H1 (cell line): ENCODE measurements at regions not wholly inside any gene's neighbourhood (a gene's known extent, or its start where the extent isn't known, plus 50 kb on each side); places are given as distances from the start of the nearest gene placed in this dataset.

Experiments used
- CTCF ChIA-PET: fragments of 300-600 bp; sonication (Branson Sonifier 250); formaldehyde crosslinking; loops from one replicate; lab custom pipeline; 2021; ENCODE audit not compliant: partially characterized antibody; lab: Charles Lee
- POLR2A ChIA-PET: fragments of 300-600 bp; sonication (Branson Sonifier 250); formaldehyde crosslinking; loops from one replicate; lab custom pipeline; 2021; ENCODE audit warnings: inconsistent platforms; ENCODE audit not compliant: partially characterized antibody; lab: Charles Lee
- DNase-seq, 2 experiments: peaks; one replicate each; pipeline versions ENCODE4 v3.0.0 to v3.0.0-alpha.2; 2010 to 2022; ENCODE audit warnings: low spot score in 2 of 2, low read depth in 1 of 2, mixed read lengths in 1 of 2
- FAIRE-seq: peaks from 2 replicates; lab custom pipeline; 2011; peaks lifted over from hg19 to GRCh38; lab: Jason Lieb, UNC
- H2AFZ ChIP-seq: 2 replicates; pipeline ENCODE4 v1.8.1; 2012; ENCODE audit warnings: low read length, inconsistent platforms
- H2AK5ac ChIP-seq: 2 replicates; pipeline ENCODE4 v1.6.1; 2013; ENCODE audit warnings: low read depth, low read length
- H2BK120ac ChIP-seq: replicated peaks from 2 replicates; pipeline ENCODE3; 2013; ENCODE audit warnings: low read depth, low read length, inconsistent platforms
- H2BK12ac ChIP-seq: 2 replicates; pipeline ENCODE4 v1.6.1; 2013; ENCODE audit warnings: low read depth, low read length
- H2BK15ac ChIP-seq: 2 replicates; pipeline ENCODE4 v1.6.1; 2013; ENCODE audit warnings: low read length
- H2BK20ac ChIP-seq: 2 replicates; pipeline ENCODE4 v1.6.1; 2013; ENCODE audit warnings: low read length
- H2BK5ac ChIP-seq: 2 replicates; pipeline ENCODE4 v1.6.1; 2013; ENCODE audit warnings: low read depth, low read length
- H3K14ac ChIP-seq: 2 replicates; pipeline ENCODE4 v1.6.1; 2013; ENCODE audit warnings: inconsistent platforms; ENCODE audit not compliant: insufficient read length
- H3K18ac ChIP-seq: 2 replicates; pipeline ENCODE4 v1.6.1; 2013; ENCODE audit warnings: low read length; ENCODE audit errors: extremely low read depth
- H3K23ac ChIP-seq: 2 replicates; pipeline ENCODE4 v1.6.1; 2013; ENCODE audit warnings: inconsistent platforms; ENCODE audit not compliant: insufficient read length
- H3K23me2 ChIP-seq: 2 replicates; pipeline ENCODE4 v1.6.1; 2013; ENCODE audit warnings: low read depth, low read length
- H3K27ac ChIP-seq: 2 replicates; pipeline ENCODE4 v1.6.1; 2011; ENCODE audit warnings: low read depth, low read length, inconsistent platforms
- H3K27me3 ChIP-seq, 4 experiments: replicated peaks in 1 of 4; 1 replicate in 1 of 4; 2 replicates in 3 of 4; pipeline versions ENCODE4 v1.6.1 to v1.8.1; 2011 to 2013; ENCODE audit warnings: low read length in 3 of 4, mild to moderate bottlenecking in 3 of 4, inconsistent platforms in 2 of 4, mixed read lengths in 2 of 4, moderate library complexity in 1 of 4; ENCODE audit not compliant: control insufficient read depth in 3 of 4, insufficient read depth in 3 of 4; ENCODE audit errors: extremely low read depth in 1 of 4
- H3K36me3 ChIP-seq, 4 experiments: 2 replicates each; pipeline versions ENCODE4 v1.6.1 to v1.8.1; 2011 to 2013; ENCODE audit warnings: mild to moderate bottlenecking in 4 of 4, low read length in 3 of 4, moderate library complexity in 2 of 4, control low read depth in 1 of 4, inconsistent platforms in 1 of 4; ENCODE audit not compliant: insufficient read depth in 4 of 4, control insufficient read depth in 2 of 4
- H3K4ac ChIP-seq: replicated peaks from 2 replicates; pipeline ENCODE3; 2013; ENCODE audit warnings: low read length, low read depth, mixed read lengths, inconsistent platforms; ENCODE audit not compliant: insufficient read length
- H3K4me1 ChIP-seq, 4 experiments: replicated peaks in 1 of 4; 1 replicate in 1 of 4; 2 replicates in 3 of 4; pipeline versions ENCODE4 v1.6.1 to v1.8.1; 2011 to 2013; ENCODE audit warnings: low read length in 3 of 4, inconsistent platforms in 2 of 4, mixed read lengths in 1 of 4; ENCODE audit not compliant: insufficient read depth in 4 of 4, control insufficient read depth in 3 of 4
- H3K4me2 ChIP-seq, 2 experiments: 2 replicates each; pipeline versions ENCODE4 v1.6.1 to v1.8.1; 2011 to 2013; ENCODE audit warnings: low read depth in 2 of 2, low read length in 2 of 2, control low read depth in 1 of 2, inconsistent platforms in 1 of 2, mild to moderate bottlenecking in 1 of 2; ENCODE audit not compliant: insufficient read depth in 1 of 2
- H3K4me3 ChIP-seq, 4 experiments: fragments of 200-600, 300-600 bp in 1 of 4; sonication (generic), shearing (Covaris generic), sonication (Bioruptor Twin) in 1 of 4; 2 replicates each; pipeline versions ENCODE4 v1.5.1 to v1.8.1; 2011 to 2016; ENCODE audit warnings: low read length in 4 of 4, low read depth in 3 of 4, control low read depth in 2 of 4, inconsistent platforms in 2 of 4, mild to moderate bottlenecking in 2 of 4, mixed read lengths in 1 of 4, moderate library complexity in 1 of 4; ENCODE audit not compliant: insufficient read depth in 2 of 4; ENCODE audit errors: extremely low read depth in 1 of 4
- H3K56ac ChIP-seq: replicated peaks from 2 replicates; pipeline ENCODE3; 2013; ENCODE audit warnings: low read depth, mild to moderate bottlenecking, mixed read lengths, low read length, inconsistent platforms; ENCODE audit not compliant: insufficient read length
- H3K79me1 ChIP-seq: 2 replicates; pipeline ENCODE4 v1.6.1; 2013; ENCODE audit warnings: low read depth, low read length, control low read depth
- H3K79me2 ChIP-seq, 2 experiments: 2 replicates each; pipeline versions ENCODE4 v1.6.1 to v1.8.1; 2012 to 2013; ENCODE audit warnings: low read length in 2 of 2, mild to moderate bottlenecking in 2 of 2, inconsistent platforms in 1 of 2; ENCODE audit not compliant: insufficient read depth in 2 of 2, control insufficient read depth in 1 of 2
- H3K9ac ChIP-seq, 4 experiments: replicated peaks in 1 of 4; 1 replicate in 1 of 4; 2 replicates in 3 of 4; pipeline versions ENCODE4 v1.6.1 to v1.8.1; 2011 to 2013; ENCODE audit warnings: low read depth in 3 of 4, low read length in 3 of 4, control low read depth in 2 of 4, mild to moderate bottlenecking in 2 of 4, moderate library complexity in 2 of 4, inconsistent platforms in 1 of 4; ENCODE audit errors: extremely low read depth in 1 of 4
- H3K9me3 ChIP-seq, 2 experiments: 2 replicates each; pipeline versions ENCODE4 v1.6.1 to v1.8.1; 2012 to 2013; ENCODE audit warnings: mild to moderate bottlenecking in 2 of 2, moderate library complexity in 2 of 2, control low read depth in 1 of 2, inconsistent platforms in 1 of 2, low read depth in 1 of 2, low read length in 1 of 2, mixed read lengths in 1 of 2; ENCODE audit not compliant: insufficient read depth in 2 of 2
- H4K20me1 ChIP-seq, 2 experiments: replicated peaks in 1 of 2; 2 replicates each; pipeline versions ENCODE3 to v1.8.1; 2011 to 2013; ENCODE audit warnings: inconsistent platforms in 2 of 2, low read length in 2 of 2, mild to moderate bottlenecking in 1 of 2; ENCODE audit not compliant: insufficient read depth in 2 of 2, control insufficient read depth in 1 of 2
- H4K5ac ChIP-seq: 2 replicates; pipeline ENCODE4 v1.6.1; 2013; ENCODE audit warnings: low read length, low read depth, mixed read lengths, inconsistent platforms; ENCODE audit not compliant: insufficient read length
- H4K8ac ChIP-seq: 2 replicates; pipeline ENCODE4 v1.8.0; 2013; ENCODE audit warnings: mild to moderate bottlenecking, moderate library complexity, low read length, inconsistent platforms; ENCODE audit not compliant: insufficient read depth; ENCODE audit errors: extremely low read depth
- H4K91ac ChIP-seq: replicated peaks from 2 replicates; pipeline ENCODE3; 2013; ENCODE audit warnings: low read length, mixed read lengths, inconsistent platforms; ENCODE audit not compliant: insufficient read length
- JUN ChIP-seq: IDR thresholded peaks from 2 replicates; pipeline ENCODE4 v1.6.1; 2011; ENCODE audit warnings: low read depth, mild to moderate bottlenecking, improper control_type of control experiment, low read length
- WGBS, 2 experiments: shearing (Covaris generic) in 1 of 2; methylation state at CpG; one replicate each; pipeline versions ENCODE4 v1.1.6 to v1.1.7; 2013 to 2015; ENCODE audit warnings: low lambda C conversion rate in 2 of 2, mixed read lengths in 2 of 2, inconsistent platforms in 1 of 2, low coverage in 1 of 2, missing lambda C conversion rate in 1 of 2; ENCODE audit not compliant: insufficient replicate concordance in 2 of 2, insufficient coverage in 1 of 2, insufficient read length in 1 of 2; ENCODE audit errors: extremely low coverage in 1 of 2, missing lambda C conversion rate in 1 of 2; 5-methylcytosine and 5-hydroxymethylcytosine counted together
- TF ChIP-seq, protein P1 (sequence below): IDR thresholded peaks from 2 replicates; pipeline ENCODE4 v1.6.1; 2011; ENCODE audit warnings: low read length, improper control_type of control experiment

DNA sequence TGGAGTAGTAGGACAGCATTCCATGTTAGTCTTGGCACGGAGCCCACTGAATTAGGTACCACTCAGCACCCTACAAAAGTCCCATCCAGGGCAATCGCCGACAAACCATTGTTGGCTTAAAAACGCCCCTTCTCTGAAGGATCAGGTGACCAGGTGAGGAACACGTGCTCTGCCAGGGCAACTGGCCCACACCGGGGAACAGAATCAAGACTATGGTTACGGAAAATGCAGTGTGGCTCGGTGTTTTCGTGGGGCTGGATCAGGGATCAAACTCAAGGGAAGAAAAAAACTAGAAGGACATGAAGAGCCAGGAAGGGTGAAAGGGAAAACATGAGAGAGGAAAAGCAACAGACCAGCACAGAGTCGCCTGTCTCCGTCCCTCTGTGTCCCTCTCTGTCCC is 177.8 kb upstream of the ARID1B start:
- peak overlapping the region; percentile 30; the same call in 1 of the 2 replicates for H2AFZ ChIP-seq
- no peak overlapping the region for H3K4ac ChIP-seq
- H4K20me1 ChIP-seq, result no peaks in the 10 kb centered on the region
- H3K56ac ChIP-seq, result no peak overlapping the region
- H3K9me3 ChIP-seq, result peaks cover 2 to 7% of the 10 kb centered on the region in 2 experiments; a peak in 3 of 4 replicates
- H3K4me1 ChIP-seq, result peaks cover 0 to 3% (median 0%) of the 10 kb centered on the region in 4 experiments; a peak in 1 of 7 replicates
- POLR2A ChIA-PET, result no interaction called here
- H2AK5ac ChIP-seq, result no peak overlapping the region
- H2BK20ac ChIP-seq, result no peak overlapping the region
- H3K18ac ChIP-seq, result no peak overlapping the region
- H4K91ac ChIP-seq, result no peak overlapping the region
- WGBS, 2 experiments, result 90% methylated on average over 11 of the region's 11 CpGs; no CpG with 5 or more reads in 1 of the 2 experiments
- TF ChIP-seq JUN, result no peak
- TF ChIP-seq, protein P1, sequence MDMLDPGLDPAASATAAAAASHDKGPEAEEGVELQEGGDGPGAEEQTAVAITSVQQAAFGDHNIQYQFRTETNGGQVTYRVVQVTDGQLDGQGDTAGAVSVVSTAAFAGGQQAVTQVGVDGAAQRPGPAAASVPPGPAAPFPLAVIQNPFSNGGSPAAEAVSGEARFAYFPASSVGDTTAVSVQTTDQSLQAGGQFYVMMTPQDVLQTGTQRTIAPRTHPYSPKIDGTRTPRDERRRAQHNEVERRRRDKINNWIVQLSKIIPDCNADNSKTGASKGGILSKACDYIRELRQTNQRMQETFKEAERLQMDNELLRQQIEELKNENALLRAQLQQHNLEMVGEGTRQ, result no peak
- no peaks in the 10 kb centered on the region for H3K23me2 ChIP-seq
- no peak overlapping the region for H3K14ac ChIP-seq
- H3K36me3 ChIP-seq, result 0 out of 8 replicates have a peak, but pooled peaks cover 0 to 2% (median 0%) of the 10 kb centered on the region in 4 experiments
- no peak overlapping the region for H3K23ac ChIP-seq
- H3K79me2 ChIP-seq, result no peaks in the 10 kb centered on the region
- no peak overlapping the region for H3K4me2 ChIP-seq
- CTCF ChIA-PET, result no interaction called here
- DNase-seq, result no peak
- no peaks in the 10 kb centered on the region; a peak in 1 of 7 replicates for H3K27me3 ChIP-seq
- no peak overlapping the region for H3K9ac ChIP-seq
- no peak overlapping the region for H4K5ac ChIP-seq
- no peak overlapping the region; the same call in 1 of the 2 replicates for H4K8ac ChIP-seq
- no peak overlapping the region for H3K4me3 ChIP-seq
- H3K27ac ChIP-seq, result no peak overlapping the region
- H2BK15ac ChIP-seq, result no peak overlapping the region
- no peak for FAIRE-seq
- H3K79me1 ChIP-seq, result no peaks in the 10 kb centered on the region
- no peak overlapping the region for H2BK120ac ChIP-seq
- no peak overlapping the region for H2BK5ac ChIP-seq
- no peak overlapping the region for H2BK12ac ChIP-seq
